H1 (cell line): ENCODE measurements at regions not wholly inside any gene's neighbourhood (a gene's known extent, or its start where the extent isn't known, plus 50 kb on each side); places are given as distances from the start of the nearest gene placed in this dataset.

Source experiments
- CTCF ChIA-PET: fragments of 300-600 bp; sonication (Branson Sonifier 250); formaldehyde crosslinking; loops from one replicate; lab custom pipeline; 2021; ENCODE audit not compliant: partially characterized antibody; lab: Charles Lee
- POLR2A ChIA-PET: fragments of 300-600 bp; sonication (Branson Sonifier 250); formaldehyde crosslinking; loops from one replicate; lab custom pipeline; 2021; ENCODE audit warnings: inconsistent platforms; ENCODE audit not compliant: partially characterized antibody; lab: Charles Lee
- DNase-seq, 2 experiments: peaks; one replicate each; pipeline versions ENCODE4 v3.0.0 to v3.0.0-alpha.2; 2010 to 2022; ENCODE audit warnings: low spot score in 2 of 2, low read depth in 1 of 2, mixed read lengths in 1 of 2
- FAIRE-seq: peaks from 2 replicates; lab custom pipeline; 2011; peaks lifted over from hg19 to GRCh38; lab: Jason Lieb, UNC
- H2AFZ ChIP-seq: 2 replicates; pipeline ENCODE4 v1.8.1; 2012; ENCODE audit warnings: low read length, inconsistent platforms
- H2AK5ac ChIP-seq: 2 replicates; pipeline ENCODE4 v1.6.1; 2013; ENCODE audit warnings: low read depth, low read length
- H2BK120ac ChIP-seq: replicated peaks from 2 replicates; pipeline ENCODE3; 2013; ENCODE audit warnings: low read depth, low read length, inconsistent platforms
- H2BK12ac ChIP-seq: 2 replicates; pipeline ENCODE4 v1.6.1; 2013; ENCODE audit warnings: low read depth, low read length
- H2BK15ac ChIP-seq: 2 replicates; pipeline ENCODE4 v1.6.1; 2013; ENCODE audit warnings: low read length
- H2BK20ac ChIP-seq: 2 replicates; pipeline ENCODE4 v1.6.1; 2013; ENCODE audit warnings: low read length
- H2BK5ac ChIP-seq: 2 replicates; pipeline ENCODE4 v1.6.1; 2013; ENCODE audit warnings: low read depth, low read length
- H3K14ac ChIP-seq: 2 replicates; pipeline ENCODE4 v1.6.1; 2013; ENCODE audit warnings: inconsistent platforms; ENCODE audit not compliant: insufficient read length
- H3K18ac ChIP-seq: 2 replicates; pipeline ENCODE4 v1.6.1; 2013; ENCODE audit warnings: low read length; ENCODE audit errors: extremely low read depth
- H3K23ac ChIP-seq: 2 replicates; pipeline ENCODE4 v1.6.1; 2013; ENCODE audit warnings: inconsistent platforms; ENCODE audit not compliant: insufficient read length
- H3K23me2 ChIP-seq: 2 replicates; pipeline ENCODE4 v1.6.1; 2013; ENCODE audit warnings: low read depth, low read length
- H3K27ac ChIP-seq: 2 replicates; pipeline ENCODE4 v1.6.1; 2011; ENCODE audit warnings: low read depth, low read length, inconsistent platforms
- H3K27me3 ChIP-seq, 4 experiments: replicated peaks in 1 of 4; 1 replicate in 1 of 4; 2 replicates in 3 of 4; pipeline versions ENCODE4 v1.6.1 to v1.8.1; 2011 to 2013; ENCODE audit warnings: low read length in 3 of 4, mild to moderate bottlenecking in 3 of 4, inconsistent platforms in 2 of 4, mixed read lengths in 2 of 4, moderate library complexity in 1 of 4; ENCODE audit not compliant: control insufficient read depth in 3 of 4, insufficient read depth in 3 of 4; ENCODE audit errors: extremely low read depth in 1 of 4
- H3K36me3 ChIP-seq, 4 experiments: 2 replicates each; pipeline versions ENCODE4 v1.6.1 to v1.8.1; 2011 to 2013; ENCODE audit warnings: mild to moderate bottlenecking in 4 of 4, low read length in 3 of 4, moderate library complexity in 2 of 4, control low read depth in 1 of 4, inconsistent platforms in 1 of 4; ENCODE audit not compliant: insufficient read depth in 4 of 4, control insufficient read depth in 2 of 4
- H3K4ac ChIP-seq: replicated peaks from 2 replicates; pipeline ENCODE3; 2013; ENCODE audit warnings: low read length, low read depth, mixed read lengths, inconsistent platforms; ENCODE audit not compliant: insufficient read length
- H3K4me1 ChIP-seq, 4 experiments: replicated peaks in 1 of 4; 1 replicate in 1 of 4; 2 replicates in 3 of 4; pipeline versions ENCODE4 v1.6.1 to v1.8.1; 2011 to 2013; ENCODE audit warnings: low read length in 3 of 4, inconsistent platforms in 2 of 4, mixed read lengths in 1 of 4; ENCODE audit not compliant: insufficient read depth in 4 of 4, control insufficient read depth in 3 of 4
- H3K4me2 ChIP-seq, 2 experiments: 2 replicates each; pipeline versions ENCODE4 v1.6.1 to v1.8.1; 2011 to 2013; ENCODE audit warnings: low read depth in 2 of 2, low read length in 2 of 2, control low read depth in 1 of 2, inconsistent platforms in 1 of 2, mild to moderate bottlenecking in 1 of 2; ENCODE audit not compliant: insufficient read depth in 1 of 2
- H3K4me3 ChIP-seq, 4 experiments: fragments of 200-600, 300-600 bp in 1 of 4; sonication (generic), shearing (Covaris generic), sonication (Bioruptor Twin) in 1 of 4; 2 replicates each; pipeline versions ENCODE4 v1.5.1 to v1.8.1; 2011 to 2016; ENCODE audit warnings: low read length in 4 of 4, low read depth in 3 of 4, control low read depth in 2 of 4, inconsistent platforms in 2 of 4, mild to moderate bottlenecking in 2 of 4, mixed read lengths in 1 of 4, moderate library complexity in 1 of 4; ENCODE audit not compliant: insufficient read depth in 2 of 4; ENCODE audit errors: extremely low read depth in 1 of 4
- H3K56ac ChIP-seq: replicated peaks from 2 replicates; pipeline ENCODE3; 2013; ENCODE audit warnings: low read depth, mild to moderate bottlenecking, mixed read lengths, low read length, inconsistent platforms; ENCODE audit not compliant: insufficient read length
- H3K79me1 ChIP-seq: 2 replicates; pipeline ENCODE4 v1.6.1; 2013; ENCODE audit warnings: low read depth, low read length, control low read depth
- H3K79me2 ChIP-seq, 2 experiments: 2 replicates each; pipeline versions ENCODE4 v1.6.1 to v1.8.1; 2012 to 2013; ENCODE audit warnings: low read length in 2 of 2, mild to moderate bottlenecking in 2 of 2, inconsistent platforms in 1 of 2; ENCODE audit not compliant: insufficient read depth in 2 of 2, control insufficient read depth in 1 of 2
- H3K9ac ChIP-seq, 4 experiments: replicated peaks in 1 of 4; 1 replicate in 1 of 4; 2 replicates in 3 of 4; pipeline versions ENCODE4 v1.6.1 to v1.8.1; 2011 to 2013; ENCODE audit warnings: low read depth in 3 of 4, low read length in 3 of 4, control low read depth in 2 of 4, mild to moderate bottlenecking in 2 of 4, moderate library complexity in 2 of 4, inconsistent platforms in 1 of 4; ENCODE audit errors: extremely low read depth in 1 of 4
- H3K9me3 ChIP-seq, 2 experiments: 2 replicates each; pipeline versions ENCODE4 v1.6.1 to v1.8.1; 2012 to 2013; ENCODE audit warnings: mild to moderate bottlenecking in 2 of 2, moderate library complexity in 2 of 2, control low read depth in 1 of 2, inconsistent platforms in 1 of 2, low read depth in 1 of 2, low read length in 1 of 2, mixed read lengths in 1 of 2; ENCODE audit not compliant: insufficient read depth in 2 of 2
- H4K20me1 ChIP-seq, 2 experiments: replicated peaks in 1 of 2; 2 replicates each; pipeline versions ENCODE3 to v1.8.1; 2011 to 2013; ENCODE audit warnings: inconsistent platforms in 2 of 2, low read length in 2 of 2, mild to moderate bottlenecking in 1 of 2; ENCODE audit not compliant: insufficient read depth in 2 of 2, control insufficient read depth in 1 of 2
- H4K5ac ChIP-seq: 2 replicates; pipeline ENCODE4 v1.6.1; 2013; ENCODE audit warnings: low read length, low read depth, mixed read lengths, inconsistent platforms; ENCODE audit not compliant: insufficient read length
- H4K8ac ChIP-seq: 2 replicates; pipeline ENCODE4 v1.8.0; 2013; ENCODE audit warnings: mild to moderate bottlenecking, moderate library complexity, low read length, inconsistent platforms; ENCODE audit not compliant: insufficient read depth; ENCODE audit errors: extremely low read depth
- H4K91ac ChIP-seq: replicated peaks from 2 replicates; pipeline ENCODE3; 2013; ENCODE audit warnings: low read length, mixed read lengths, inconsistent platforms; ENCODE audit not compliant: insufficient read length
- BRCA1 ChIP-seq: IDR thresholded peaks from 2 replicates; pipeline ENCODE4 v1.6.1; 2012; ENCODE audit warnings: low read depth, low read length, improper control_type of control experiment
- CTBP2 ChIP-seq: IDR thresholded peaks from 2 replicates; pipeline ENCODE4 v1.7.0; 2011; ENCODE audit warnings: borderline replicate concordance, mild to moderate bottlenecking, moderate library complexity, mixed read lengths, low read length; ENCODE audit not compliant: insufficient read depth, insufficient read length
- EZH2 ChIP-seq: fragments of 200-600 bp; sonication (generic); IDR thresholded peaks from 2 replicates; pipeline ENCODE4 v1.7.1; 2012; ENCODE audit warnings: low read depth, mild to moderate bottlenecking, moderate library complexity, low read length, inconsistent platforms; ENCODE audit not compliant: severe bottlenecking
- FOSL1 ChIP-seq: IDR thresholded peaks from 2 replicates; pipeline ENCODE4 v1.6.1; 2011; ENCODE audit warnings: mild to moderate bottlenecking, low read depth, low read length, moderate library complexity; ENCODE audit not compliant: insufficient read depth
- RXRA ChIP-seq: IDR thresholded peaks from 2 replicates; pipeline ENCODE4 v1.6.1; 2011; ENCODE audit warnings: low read depth, mild to moderate bottlenecking, low read length, moderate library complexity; ENCODE audit not compliant: insufficient read depth
- USF2 ChIP-seq: IDR thresholded peaks from 2 replicates; pipeline ENCODE4 v1.6.1; 2011; ENCODE audit warnings: low read length, improper control_type of control experiment
- WGBS, 2 experiments: shearing (Covaris generic) in 1 of 2; methylation state at CpG; one replicate each; pipeline versions ENCODE4 v1.1.6 to v1.1.7; 2013 to 2015; ENCODE audit warnings: low lambda C conversion rate in 2 of 2, mixed read lengths in 2 of 2, inconsistent platforms in 1 of 2, low coverage in 1 of 2, missing lambda C conversion rate in 1 of 2; ENCODE audit not compliant: insufficient replicate concordance in 2 of 2, insufficient coverage in 1 of 2, insufficient read length in 1 of 2; ENCODE audit errors: extremely low coverage in 1 of 2, missing lambda C conversion rate in 1 of 2; 5-methylcytosine and 5-hydroxymethylcytosine counted together
- TF ChIP-seq, protein P1 (sequence below): IDR thresholded peaks from 2 replicates; pipeline ENCODE4 v1.6.1; 2012; ENCODE audit warnings: low read length, inconsistent platforms

GRCh38 chr18:70430501-70431173, 141.8 kb downstream of the SOCS6 start:
- Histone ChIP-seq H3K4me3 (no peak overlapping the region), H2BK20ac (no peak overlapping the region), H4K8ac (0 out of 2 replicates have a peak overlapping the region, but pooled peaks have one; percentile 42), H2BK5ac (no peak overlapping the region), H3K23ac (no peak overlapping the region), H3K79me2 (no peaks in the 10 kb centered on the region), H4K20me1 (no peaks in the 10 kb centered on the region), H3K9ac (no peak overlapping the region), H3K4ac (no peak overlapping the region), H3K14ac (no peak overlapping the region), H2BK15ac (no peak overlapping the region), H4K5ac (no peak overlapping the region), H2BK12ac (no peak overlapping the region), H3K4me2 (no peak overlapping the region), H3K56ac (no peak overlapping the region), H2AFZ (no peak overlapping the region; the same call in 1 of the 2 replicates), H4K91ac (no peak overlapping the region), H3K9me3 (no peaks in the 10 kb centered on the region), H3K79me1 (no peaks in the 10 kb centered on the region), H3K36me3 (no peaks in the 10 kb centered on the region), H2AK5ac (no peak overlapping the region), H3K18ac (no peak overlapping the region), H2BK120ac (no peak overlapping the region), H3K23me2 (no peaks in the 10 kb centered on the region), H3K4me1 (no peaks in the 10 kb centered on the region; a peak in 1 of 7 replicates), H3K27ac (no peak overlapping the region), H3K27me3 (no peaks in the 10 kb centered on the region)
- 94% methylated on average over 26 of the region's 26 CpGs; no CpG with 5 or more reads in 1 of the 2 experiments for WGBS, 2 experiments
- CTCF ChIA-PET, result interaction anchor here (1.0 to 2.1 kb wide), 4 partner anchors 15 to 235 kb away, joined by 3 to 8 read pairs (median 4); no protein-coding TSS in a partner anchor
- POLR2A ChIA-PET, result no interaction called here
- DNase-seq (no peak), FAIRE-seq (no peak)
- TF ChIP-seq RXRA (no peak), EZH2 (no peak), BRCA1 (no peak), USF2 (no peak), CTBP2 (no peak), FOSL1 (no peak)
- TF ChIP-seq, protein P1, sequence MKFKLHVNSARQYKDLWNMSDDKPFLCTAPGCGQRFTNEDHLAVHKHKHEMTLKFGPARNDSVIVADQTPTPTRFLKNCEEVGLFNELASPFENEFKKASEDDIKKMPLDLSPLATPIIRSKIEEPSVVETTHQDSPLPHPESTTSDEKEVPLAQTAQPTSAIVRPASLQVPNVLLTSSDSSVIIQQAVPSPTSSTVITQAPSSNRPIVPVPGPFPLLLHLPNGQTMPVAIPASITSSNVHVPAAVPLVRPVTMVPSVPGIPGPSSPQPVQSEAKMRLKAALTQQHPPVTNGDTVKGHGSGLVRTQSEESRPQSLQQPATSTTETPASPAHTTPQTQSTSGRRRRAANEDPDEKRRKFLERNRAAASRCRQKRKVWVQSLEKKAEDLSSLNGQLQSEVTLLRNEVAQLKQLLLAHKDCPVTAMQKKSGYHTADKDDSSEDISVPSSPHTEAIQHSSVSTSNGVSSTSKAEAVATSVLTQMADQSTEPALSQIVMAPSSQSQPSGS, result no peak
